ENCODE measurements at regions not wholly inside any gene's neighbourhood (a gene's known extent, or its start where the extent isn't known, plus 50 kb on each side); places are given as distances from the start of the nearest gene placed in this dataset.

GRCh38 chr1:11413986-11414391, 65.0 kb upstream of the DISP3 start:
- DNase-seq: no peak
- intact Hi-C loops (cut with micrococcal nuclease): no loop called here
- Mint-ChIP-seq H3K27me3 (peaks cover 6% of the 10 kb centered on the region), H3K27ac (no peak overlapping the region), H3K36me3 (ENCODE audit: low read depth) (no peaks in the 10 kb centered on the region), H3K9me3 (peaks cover 15% of the 10 kb centered on the region), H3K4me3 (no peak overlapping the region), H3K4me1 (peaks cover 1% of the 10 kb centered on the region)

GRCh38 chr1:11414926-11415538, 63.9 kb upstream of the DISP3 start:
- no peak for DNase-seq
- H3K36me3 Mint-ChIP-seq (ENCODE audit: low read depth): no peaks in the 10 kb centered on the region
- no peak overlapping the region for H3K27ac Mint-ChIP-seq
- no peak overlapping the region for H3K4me3 Mint-ChIP-seq
- H3K4me1 Mint-ChIP-seq: no peaks in the 10 kb centered on the region
- H3K27me3 Mint-ChIP-seq: peaks cover 6% of the 10 kb centered on the region
- intact Hi-C loops (cut with micrococcal nuclease): no loop called here
- H3K9me3 Mint-ChIP-seq: peaks cover 8% of the 10 kb centered on the region

GRCh38 chr1:11417162-11417561, 61.8 kb upstream of the DISP3 start:
- intact Hi-C loops (cut with micrococcal nuclease): no loop called here
- H3K36me3 Mint-ChIP-seq (ENCODE audit: low read depth): no peaks in the 10 kb centered on the region

GRCh38 chr1:11418056-11418455, 60.9 kb upstream of the DISP3 start:
- no peak for DNase-seq
- intact Hi-C loops (cut with micrococcal nuclease): no loop called here
- Mint-ChIP-seq H3K9me3 (no peaks in the 10 kb centered on the region), H3K36me3 (ENCODE audit: low read depth) (no peaks in the 10 kb centered on the region), H3K27ac (no peak overlapping the region), H3K4me3 (no peak overlapping the region), H3K27me3 (peaks cover 10% of the 10 kb centered on the region), H3K4me1 (no peaks in the 10 kb centered on the region)

More at GRCh38 chr1:11417162-11417561, 61.8 kb upstream of the DISP3 start:
- DNase-seq: no peak
- no peaks in the 10 kb centered on the region for H3K4me1 Mint-ChIP-seq
- H3K27me3 Mint-ChIP-seq: peaks cover 12% of the 10 kb centered on the region
- H3K9me3 Mint-ChIP-seq: no peaks in the 10 kb centered on the region
- no peak overlapping the region for H3K27ac Mint-ChIP-seq
- no peak overlapping the region for H3K4me3 Mint-ChIP-seq

GRCh38 chr1:11421443-11421842, 57.5 kb upstream of the DISP3 start:
- no peak overlapping the region for H3K4me3 Mint-ChIP-seq
- DNase-seq: no peak
- intact Hi-C loops (cut with micrococcal nuclease): no loop called here
- no peaks in the 10 kb centered on the region for H3K9me3 Mint-ChIP-seq
- peaks cover 11% of the 10 kb centered on the region for H3K27me3 Mint-ChIP-seq
- H3K4me1 Mint-ChIP-seq: no peaks in the 10 kb centered on the region
- H3K27ac Mint-ChIP-seq: no peak overlapping the region
- no peaks in the 10 kb centered on the region for H3K36me3 Mint-ChIP-seq (ENCODE audit: low read depth)

GRCh38 chr1:11422686-11423085, 56.3 kb upstream of the DISP3 start:
- H3K27me3 Mint-ChIP-seq: peaks cover 11% of the 10 kb centered on the region

GRCh38 chr1:11426617-11427016, 52.3 kb upstream of the DISP3 start:
- DNase-seq: no peak
- intact Hi-C loops (cut with micrococcal nuclease): loop anchor here (2.0 kb wide), 1 partner anchor 36 kb away; no protein-coding TSS in a partner anchor
- Mint-ChIP-seq H3K27ac (no peak overlapping the region), H3K27me3 (peaks cover 4% of the 10 kb centered on the region), H3K4me1 (no peaks in the 10 kb centered on the region), H3K9me3 (no peaks in the 10 kb centered on the region), H3K4me3 (no peak overlapping the region), H3K36me3 (ENCODE audit: low read depth) (no peaks in the 10 kb centered on the region)

More at GRCh38 chr1:11422686-11423085, 56.3 kb upstream of the DISP3 start:
- intact Hi-C loops (cut with micrococcal nuclease): no loop called here
- Mint-ChIP-seq H3K27ac (no peak overlapping the region), H3K9me3 (no peaks in the 10 kb centered on the region), H3K4me1 (no peaks in the 10 kb centered on the region), H3K4me3 (no peak overlapping the region), H3K36me3 (ENCODE audit: low read depth) (no peaks in the 10 kb centered on the region)
- no peak for DNase-seq

GRCh38 chr1:11428789-11429188, 50.2 kb upstream of the DISP3 start:
- H3K9me3 Mint-ChIP-seq: no peaks in the 10 kb centered on the region
- intact Hi-C loops (cut with micrococcal nuclease): no loop called here
- H3K27ac Mint-ChIP-seq: no peak overlapping the region
- DNase-seq: no peak
- no peaks in the 10 kb centered on the region for H3K4me1 Mint-ChIP-seq
- H3K27me3 Mint-ChIP-seq: peaks cover 7% of the 10 kb centered on the region
- no peak overlapping the region for H3K4me3 Mint-ChIP-seq
- H3K36me3 Mint-ChIP-seq (ENCODE audit: low read depth): no peaks in the 10 kb centered on the region
